Lower lobe of right lung (tissue), 2 donors: ENCODE measurements at regions not wholly inside any gene's neighbourhood (a gene's known extent, or its start where the extent isn't known, plus 50 kb on each side); places are given as distances from the start of the nearest gene placed in this dataset.

Source experiments
- ATAC-seq, 2 donors: fragments of 200-7000 bp; cut with Tn5 transposase; one replicate each; pipeline ENCODE4 v1.9.1; 2020 to 2022; ENCODE audit warnings: mild to moderate bottlenecking in 2 of 2, moderate library complexity in 2 of 2
- DNase-seq: peaks from one replicate; pipeline ENCODE4 v3.0.0-alpha.2; 2020
- H3K27ac ChIP-seq: fragments of 200-600 bp; one replicate; pipeline ENCODE4 v1.8.0; 2022
- H3K27me3 ChIP-seq: fragments of 200-600 bp; one replicate; pipeline ENCODE4 v1.8.0; 2022; ENCODE audit warnings: low read depth
- H3K36me3 ChIP-seq: fragments of 200-600 bp; one replicate; pipeline ENCODE4 v1.8.0; 2022; ENCODE audit warnings: mild to moderate bottlenecking
- H3K4me1 ChIP-seq: fragments of 200-600 bp; one replicate; pipeline ENCODE4 v1.8.0; 2022
- H3K4me3 ChIP-seq: fragments of 200-600 bp; one replicate; pipeline ENCODE4 v1.8.0; 2022; ENCODE audit warnings: mild to moderate bottlenecking
- H3K9me3 ChIP-seq: fragments of 200-600 bp; one replicate; pipeline ENCODE4 v1.8.0; 2022
- CTCF ChIP-seq: fragments of 200-600 bp; IDR thresholded peaks from one replicate; pipeline ENCODE4 v1.8.0; 2022; ENCODE audit warnings: antibody characterized with exemption, mild to moderate bottlenecking
- intact Hi-C: fragments of 100-400 bp; cut with DNase I; formaldehyde crosslinking; loops from one replicate; pipeline ENCODE4 v1.11.0; 2022
- donor health status: DM: no; HTN: yes; CAD: no; lungs with severe emphysema.

GRCh38 chr2:217366266-217366895 lies 506.5 kb upstream of the TNP1 start:
- peaks cover 10% of the 10 kb centered on the region for H3K4me1 ChIP-seq
- intact Hi-C loops, result no loop called here
- TF ChIP-seq CTCF, result no peak
- no peak overlapping the region for H3K27ac ChIP-seq
- H3K9me3 ChIP-seq, result no peaks in the 10 kb centered on the region
- ATAC-seq, result no peak
- no peak for DNase-seq
- no peaks in the 10 kb centered on the region for H3K36me3 ChIP-seq
- no peaks in the 10 kb centered on the region for H3K27me3 ChIP-seq
- H3K4me3 ChIP-seq, result no peak overlapping the region

- Histone ChIP-seq H3K9me3 (no peaks in the 10 kb centered on the region), H3K27ac (no peak overlapping the region), H3K4me1 (peaks cover 17% of the 10 kb centered on the region), H3K27me3 (no peaks in the 10 kb centered on the region), H3K36me3 (no peaks in the 10 kb centered on the region), H3K4me3 (no peak overlapping the region)
- no peak for DNase-seq
- intact Hi-C loops, result no loop called here
- ATAC-seq, result no peak
- TF ChIP-seq CTCF, result no peak
Measured at GRCh38 chr2:217365656-217366055, 505.8 kb upstream of the TNP1 start.

DNA sequence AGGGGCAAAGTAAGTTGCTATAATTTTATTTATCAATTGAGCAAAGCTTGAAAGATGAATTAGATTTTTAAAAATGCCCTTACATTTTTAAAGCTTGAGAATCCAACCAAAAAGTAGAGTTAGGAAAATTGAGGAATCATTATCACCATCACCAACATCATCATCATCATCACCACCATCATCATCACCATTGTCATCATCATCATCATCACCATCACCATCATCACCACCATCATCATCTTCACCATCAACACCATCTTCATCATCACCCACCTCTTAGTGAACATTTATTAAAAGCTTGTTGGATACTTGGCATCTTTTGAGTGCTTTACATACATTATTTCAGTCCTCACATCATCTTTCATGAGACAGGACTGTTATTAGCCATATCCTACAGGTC lies 504.4 kb upstream of the TNP1 start:
- DNase-seq, result no peak
- Histone ChIP-seq H3K27ac (no peak overlapping the region), H3K9me3 (no peaks in the 10 kb centered on the region), H3K27me3 (no peaks in the 10 kb centered on the region), H3K4me3 (no peak overlapping the region), H3K4me1 (peaks cover 23% of the 10 kb centered on the region), H3K36me3 (no peaks in the 10 kb centered on the region)
- TF ChIP-seq CTCF, result no peak
- ATAC-seq, result no peak
- intact Hi-C loops, result no loop called here

DNA sequence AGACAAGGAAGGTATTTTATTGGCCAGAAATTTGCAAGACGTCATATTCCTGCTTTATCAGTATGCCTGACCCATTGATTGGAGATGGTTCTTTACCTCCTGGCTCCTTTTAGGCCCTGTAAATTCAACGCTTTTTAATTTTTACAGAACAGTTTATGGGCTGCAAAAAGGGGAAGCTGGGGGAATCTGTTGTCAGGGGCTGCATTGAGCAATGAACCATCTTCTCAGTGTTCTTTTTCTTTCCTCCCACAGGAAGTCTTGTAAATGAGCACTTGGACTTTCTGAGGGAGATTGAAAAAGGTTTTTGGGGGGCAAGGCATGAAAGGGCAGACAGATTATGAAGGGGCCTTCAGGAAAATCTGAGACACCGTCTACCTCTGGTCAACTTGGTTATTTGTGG lies 503.6 kb upstream of the TNP1 start:
- Histone ChIP-seq H3K27ac (no peak overlapping the region), H3K27me3 (no peaks in the 10 kb centered on the region), H3K4me1 (peaks cover 23% of the 10 kb centered on the region), H3K36me3 (no peaks in the 10 kb centered on the region), H3K9me3 (no peaks in the 10 kb centered on the region), H3K4me3 (no peak overlapping the region)
- ATAC-seq (no peak), DNase-seq (no peak)
- intact Hi-C loops, result no loop called here
- no peak for TF ChIP-seq CTCF

DNA sequence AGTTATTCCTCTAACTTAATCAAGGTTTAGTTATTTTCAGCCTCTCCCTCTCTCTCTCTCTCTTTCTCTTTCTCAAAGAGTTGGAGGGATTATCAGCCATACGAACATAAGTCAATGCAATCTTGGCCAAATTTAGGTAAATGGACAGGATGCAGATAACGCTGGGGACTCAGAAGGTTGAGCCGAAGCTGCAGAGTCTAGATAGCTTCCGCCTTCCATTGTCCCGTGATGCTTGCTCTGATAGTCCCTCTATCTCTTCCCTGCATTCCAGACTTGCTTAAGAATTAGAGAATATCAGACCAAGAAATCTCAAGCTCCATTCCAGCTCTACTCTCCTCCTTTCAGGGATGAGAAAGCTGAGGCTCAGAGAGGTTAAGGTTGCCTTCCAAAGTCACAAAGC lies 502.8 kb upstream of the TNP1 start:
- intact Hi-C loops, result no loop called here
- H3K9me3 ChIP-seq, result no peaks in the 10 kb centered on the region
- peaks cover 25% of the 10 kb centered on the region for H3K4me1 ChIP-seq
- no peak for DNase-seq
- no peak overlapping the region for H3K27ac ChIP-seq
- no peak for ATAC-seq
- no peaks in the 10 kb centered on the region for H3K36me3 ChIP-seq
- no peak overlapping the region for H3K4me3 ChIP-seq
- no peaks in the 10 kb centered on the region for H3K27me3 ChIP-seq
- no peak for TF ChIP-seq CTCF

GRCh38 chr2:217362286-217362685 lies 502.4 kb upstream of the TNP1 start:
- no peak for TF ChIP-seq CTCF
- no peaks in the 10 kb centered on the region for H3K27me3 ChIP-seq
- DNase-seq (no peak), ATAC-seq (no peak)
- H3K9me3 ChIP-seq, result no peaks in the 10 kb centered on the region
- intact Hi-C loops, result no loop called here
- no peak overlapping the region for H3K27ac ChIP-seq
- no peaks in the 10 kb centered on the region for H3K36me3 ChIP-seq
- no peak overlapping the region for H3K4me3 ChIP-seq
- H3K4me1 ChIP-seq, result peaks cover 29% of the 10 kb centered on the region
